Neural crest cell (in vitro differentiated cells): ENCODE measurements at regions not wholly inside any gene's neighbourhood (a gene's known extent, or its start where the extent isn't known, plus 50 kb on each side); places are given as distances from the start of the nearest gene placed in this dataset.

Experiments
- DNase-seq: peaks from one replicate; pipeline ENCODE4 v3.0.0; 2021; ENCODE audit warnings: low read depth, mixed read lengths, low spot score
- H3K27ac Mint-ChIP-seq: one replicate; pipeline ENCODE4 v1.8.0; 2021; ENCODE audit warnings: mild to moderate bottlenecking, mixed read lengths; ENCODE audit not compliant: unreplicated experiment
- H3K27me3 Mint-ChIP-seq: 2 replicates; pipeline ENCODE4 v1.8.0; 2021; ENCODE audit warnings: low read depth, mild to moderate bottlenecking, mixed read lengths
- H3K36me3 Mint-ChIP-seq: 2 replicates; pipeline ENCODE4 v1.8.0; 2021; ENCODE audit warnings: low read depth, mild to moderate bottlenecking, mixed read lengths
- H3K4me1 Mint-ChIP-seq: 2 replicates; pipeline ENCODE4 v1.8.0; 2021; ENCODE audit warnings: mixed read lengths
- H3K4me3 Mint-ChIP-seq: one replicate; pipeline ENCODE4 v1.8.0; 2021; ENCODE audit warnings: mild to moderate bottlenecking, mixed read lengths
- H3K9me3 Mint-ChIP-seq: 2 replicates; pipeline ENCODE4 v1.8.0; 2021; ENCODE audit warnings: mixed read lengths
- CTCF ChIP-seq: fragments of 200-600 bp; sonication (generic); conservative IDR thresholded peaks from 2 replicates; pipeline ENCODE4 v1.5.0; 2021; ENCODE audit warnings: antibody characterized with exemption, mild to moderate bottlenecking

DNA sequence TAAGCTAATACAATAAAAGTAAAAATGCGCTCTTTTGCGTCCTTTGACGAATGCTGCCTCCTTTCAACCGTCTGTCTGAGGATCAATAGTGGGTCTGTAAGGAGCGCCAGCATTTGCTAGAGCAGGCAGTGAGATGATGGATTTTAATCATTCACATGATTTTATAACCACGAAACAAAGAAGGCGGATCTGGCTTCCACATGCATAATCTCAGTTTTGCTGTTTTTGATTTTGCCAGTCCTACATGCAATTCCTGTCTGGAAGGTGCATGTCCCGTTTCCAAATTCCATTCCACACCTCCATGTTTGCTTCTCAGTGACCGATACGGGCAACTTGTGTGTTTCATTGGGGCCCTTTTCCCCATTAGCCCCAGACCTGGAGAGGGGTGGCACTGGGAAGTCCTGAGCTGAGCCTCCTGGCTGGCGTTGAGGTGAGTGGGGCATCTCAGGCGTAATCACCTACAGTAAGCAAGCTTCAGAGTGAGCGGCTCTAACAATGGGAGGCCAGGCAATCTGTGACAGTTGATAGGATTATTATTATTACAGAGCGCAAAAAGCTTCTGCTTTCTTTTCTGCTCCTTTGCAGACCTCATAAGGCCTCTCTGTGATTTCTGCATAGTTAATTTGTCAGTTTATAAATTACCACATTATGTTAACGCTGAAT, 405.4 kb downstream of the ZSWIM6 start:
- Mint-ChIP-seq H3K4me1 (peaks cover 49% of the 10 kb centered on the region), H3K4me3 (no peak overlapping the region), H3K27ac (peak overlapping the region; percentile 22), H3K36me3 (no peaks in the 10 kb centered on the region), H3K9me3 (no peaks in the 10 kb centered on the region), H3K27me3 (no peaks in the 10 kb centered on the region)
- DNase-seq: no peak
- TF ChIP-seq CTCF: no peak

DNA sequence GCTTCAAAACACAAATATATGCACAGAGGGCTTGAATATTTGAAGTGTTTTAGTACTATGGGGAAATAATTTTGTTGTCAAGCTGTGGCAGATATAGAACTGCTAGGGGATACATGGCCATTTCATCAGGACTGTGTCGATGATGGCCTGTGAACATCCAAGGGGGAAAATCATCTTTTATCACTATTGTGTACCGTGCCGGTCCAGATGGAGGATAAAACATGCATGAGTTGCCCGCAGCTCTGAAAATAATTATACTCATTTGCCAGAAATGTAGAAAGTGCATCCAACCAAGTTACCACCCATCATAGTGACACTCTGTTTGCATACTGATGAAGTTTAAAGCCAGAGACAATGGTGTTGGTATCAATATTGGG, 405.9 kb downstream of the ZSWIM6 start:
- Mint-ChIP-seq H3K27me3 (no peaks in the 10 kb centered on the region), H3K9me3 (no peaks in the 10 kb centered on the region), H3K4me3 (no peak overlapping the region), H3K4me1 (peaks cover 44% of the 10 kb centered on the region), H3K36me3 (no peaks in the 10 kb centered on the region), H3K27ac (no peak overlapping the region)
- no peak for TF ChIP-seq CTCF
- DNase-seq: no peak

- no peak for TF ChIP-seq CTCF
- no peak overlapping the region for H3K4me3 Mint-ChIP-seq
- no peaks in the 10 kb centered on the region for H3K27me3 Mint-ChIP-seq
- no peaks in the 10 kb centered on the region for H3K36me3 Mint-ChIP-seq
- peaks cover 39% of the 10 kb centered on the region for H3K4me1 Mint-ChIP-seq
- no peak overlapping the region for H3K27ac Mint-ChIP-seq
- H3K9me3 Mint-ChIP-seq: peaks cover under 1% of the 10 kb centered on the region
- DNase-seq: no peak
Observed at GRCh38 chr5:61738446-61738845, 406.4 kb downstream of the ZSWIM6 start.

- peak overlapping the region; percentile 20 for H3K27ac Mint-ChIP-seq
- no peak overlapping the region for H3K4me3 Mint-ChIP-seq
- H3K27me3 Mint-ChIP-seq: no peaks in the 10 kb centered on the region
- peaks cover 8% of the 10 kb centered on the region for H3K9me3 Mint-ChIP-seq
- no peak for TF ChIP-seq CTCF
- peaks cover 19% of the 10 kb centered on the region for H3K4me1 Mint-ChIP-seq
- H3K36me3 Mint-ChIP-seq: peaks cover 2% of the 10 kb centered on the region
- DNase-seq: no peak
Observed at GRCh38 chr5:61744690-61745619, 412.9 kb downstream of the ZSWIM6 start.

- no peak overlapping the region for H3K4me3 Mint-ChIP-seq
- no peak for TF ChIP-seq CTCF
- peaks cover 19% of the 10 kb centered on the region for H3K4me1 Mint-ChIP-seq
- peaks cover 2% of the 10 kb centered on the region for H3K36me3 Mint-ChIP-seq
- H3K9me3 Mint-ChIP-seq: peaks cover 12% of the 10 kb centered on the region
- no peaks in the 10 kb centered on the region for H3K27me3 Mint-ChIP-seq
- H3K27ac Mint-ChIP-seq: no peak overlapping the region
- no peak for DNase-seq
Observed at GRCh38 chr5:61746831-61747575, 414.9 kb downstream of the ZSWIM6 start.
